Esophagus muscularis mucosa (tissue), 3 donors: ENCODE measurements at regions not wholly inside any gene's neighbourhood (a gene's known extent, or its start where the extent isn't known, plus 50 kb on each side); places are given as distances from the start of the nearest gene placed in this dataset.

Experiments
- CTCF ChIP-seq, 3 experiments: fragments of 200-600 bp in 2 of 3; fragments of 450-650 bp in 1 of 3; sonication (generic) in 2 of 3; IDR thresholded peaks; one replicate each; pipeline ENCODE4 v1.5.1; 2017 to 2019; ENCODE audit warnings: antibody characterized with exemption in 3 of 3, mild to moderate bottlenecking in 2 of 3, moderate library complexity in 1 of 3
- POLR2A ChIP-seq: fragments of 450-650 bp; IDR thresholded peaks from one replicate; pipeline ENCODE4 v1.6.1; 2017; ENCODE audit warnings: antibody characterized with exemption, moderate library complexity, mild to moderate bottlenecking, low read depth
- POLR2AphosphoS5 ChIP-seq, 2 donors: sonication (generic); formaldehyde crosslinking; IDR thresholded peaks; one replicate each; pipeline ENCODE4 v1.6.1; 2017; ENCODE audit warnings: antibody characterized with exemption in 2 of 2

GRCh38 chr15:62270216-62270921 is 105.3 kb upstream of the C2CD4B start:
- TF ChIP-seq CTCF (IDR thresholded peaks at IDR 0.05) (no peak), POLR2A (no peak), POLR2AphosphoS5 (IDR thresholded peaks at IDR 0.05) (no peak)
